Uterus (tissue), 3 donors: ENCODE measurements at regions not wholly inside any gene's neighbourhood (a gene's known extent, or its start where the extent isn't known, plus 50 kb on each side); places are given as distances from the start of the nearest gene placed in this dataset.

Experiments used
- DNase-seq, 2 donors: peaks; one replicate each; pipeline ENCODE4 v3.0.0-alpha.2; 2019 to 2020
- H3K27ac ChIP-seq, 2 donors: fragments of 200-600 bp; sonication (generic); 1 replicate in 1 of 2; 2 replicates in 1 of 2; pipeline ENCODE4 v1.5.1; 2016 to 2018
- H3K27me3 ChIP-seq, 2 donors: fragments of 200-600 bp; sonication (generic); one replicate each; pipeline ENCODE4 v1.5.1; 2018 to 2019; ENCODE audit warnings: control low read depth in 1 of 2
- H3K36me3 ChIP-seq, 2 donors: fragments of 200-600 bp; sonication (generic); one replicate each; pipeline ENCODE4 v1.5.1; 2019; ENCODE audit warnings: control low read depth in 1 of 2
- H3K4me1 ChIP-seq, 2 donors: fragments of 200-600 bp; sonication (generic); one replicate each; pipeline ENCODE4 v1.5.1; 2018 to 2019; ENCODE audit warnings: control low read depth in 1 of 2
- H3K4me3 ChIP-seq, 2 donors: fragments of 200-600 bp; sonication (generic); 1 replicate in 1 of 2; 2 replicates in 1 of 2; pipeline ENCODE4 v1.5.1; 2018 to 2019; ENCODE audit warnings: mild to moderate bottlenecking in 1 of 2
- H3K9me3 ChIP-seq, 2 donors: fragments of 200-600 bp; sonication (generic); one replicate each; pipeline ENCODE4 v1.5.1; 2019; ENCODE audit warnings: control low read depth in 1 of 2
- POLR2A ChIP-seq, 2 donors: fragments of 450-650 bp; IDR thresholded peaks; one replicate each; pipeline ENCODE4 v1.6.1; 2016; ENCODE audit warnings: antibody characterized with exemption in 2 of 2, mild to moderate bottlenecking in 1 of 2, moderate library complexity in 1 of 2
- intact Hi-C: fragments of 100-400 bp; cut with DNase I; formaldehyde crosslinking; loops from one replicate; pipeline ENCODE4 v1.15.1; 2023; ENCODE audit warnings: low total_unique reads
- TF ChIP-seq, protein P1 (sequence below), 4 experiments: fragments of 200-600 bp in 2 of 4; fragments of 450-650 bp in 2 of 4; sonication (generic) in 2 of 4; IDR thresholded peaks; one replicate each; pipeline ENCODE4 v1.5.1; 2016 to 2019; ENCODE audit warnings: antibody characterized with exemption in 4 of 4, mild to moderate bottlenecking in 2 of 4, moderate library complexity in 1 of 4
- donor health status: DM: yes; HTN: yes; CAD: no.

DNA sequence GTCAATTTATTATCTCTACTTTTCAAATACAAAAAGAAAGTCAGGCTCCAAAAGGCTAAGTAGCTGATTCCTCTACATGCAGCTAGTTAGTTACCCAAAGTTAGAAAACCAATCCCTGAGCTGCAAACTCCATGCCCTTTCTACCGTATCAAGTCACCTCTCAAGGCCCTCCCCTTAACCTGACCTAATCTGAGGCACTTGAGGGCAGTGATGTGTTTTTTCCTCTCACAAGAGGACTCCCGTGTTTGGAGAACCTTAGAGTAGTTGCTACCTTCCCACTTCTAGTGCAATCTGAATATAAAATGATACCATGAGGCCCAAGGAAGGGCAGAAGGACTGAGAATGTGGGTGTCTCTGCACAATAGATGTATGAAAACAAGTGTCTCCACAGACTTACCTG, 907.9 kb upstream of the CELF4 start:
- no peak for DNase-seq
- Histone ChIP-seq H3K9me3 (no peaks in the 10 kb centered on the region), H3K27me3 (no peaks in the 10 kb centered on the region), H3K4me1 (no peaks in the 10 kb centered on the region), H3K36me3 (no peaks in the 10 kb centered on the region), H3K4me3 (no peak overlapping the region), H3K27ac (no peak overlapping the region)
- intact Hi-C loops = no loop called here
- TF ChIP-seq, protein P1, sequence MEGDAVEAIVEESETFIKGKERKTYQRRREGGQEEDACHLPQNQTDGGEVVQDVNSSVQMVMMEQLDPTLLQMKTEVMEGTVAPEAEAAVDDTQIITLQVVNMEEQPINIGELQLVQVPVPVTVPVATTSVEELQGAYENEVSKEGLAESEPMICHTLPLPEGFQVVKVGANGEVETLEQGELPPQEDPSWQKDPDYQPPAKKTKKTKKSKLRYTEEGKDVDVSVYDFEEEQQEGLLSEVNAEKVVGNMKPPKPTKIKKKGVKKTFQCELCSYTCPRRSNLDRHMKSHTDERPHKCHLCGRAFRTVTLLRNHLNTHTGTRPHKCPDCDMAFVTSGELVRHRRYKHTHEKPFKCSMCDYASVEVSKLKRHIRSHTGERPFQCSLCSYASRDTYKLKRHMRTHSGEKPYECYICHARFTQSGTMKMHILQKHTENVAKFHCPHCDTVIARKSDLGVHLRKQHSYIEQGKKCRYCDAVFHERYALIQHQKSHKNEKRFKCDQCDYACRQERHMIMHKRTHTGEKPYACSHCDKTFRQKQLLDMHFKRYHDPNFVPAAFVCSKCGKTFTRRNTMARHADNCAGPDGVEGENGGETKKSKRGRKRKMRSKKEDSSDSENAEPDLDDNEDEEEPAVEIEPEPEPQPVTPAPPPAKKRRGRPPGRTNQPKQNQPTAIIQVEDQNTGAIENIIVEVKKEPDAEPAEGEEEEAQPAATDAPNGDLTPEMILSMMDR (IDR thresholded peaks at IDR 0.05) = no peak
- no peak for TF ChIP-seq POLR2A (IDR thresholded peaks at IDR 0.05)

DNA sequence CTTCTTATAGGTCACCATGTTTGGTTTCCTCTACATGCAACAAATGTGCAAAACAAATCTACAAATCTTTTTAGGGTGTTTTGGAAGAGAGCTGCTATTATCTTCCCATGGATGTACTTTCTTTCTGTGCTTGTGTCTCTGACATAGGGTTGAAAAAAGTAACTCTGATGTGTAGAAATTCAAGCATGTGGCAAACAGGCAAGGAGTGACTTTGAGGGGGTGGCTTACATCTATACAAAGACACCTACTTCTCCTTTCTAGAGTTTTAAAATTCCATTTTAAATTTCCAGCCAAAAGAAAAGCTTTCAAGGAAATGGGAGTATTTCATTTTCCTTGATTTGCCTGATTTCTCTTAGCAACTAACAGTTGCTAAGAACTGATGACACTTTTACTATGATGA, 904.8 kb upstream of the CELF4 start:
- intact Hi-C loops = no loop called here
- H3K27me3 ChIP-seq = no peaks in the 10 kb centered on the region
- H3K4me1 ChIP-seq = no peaks in the 10 kb centered on the region
- no peak overlapping the region for H3K27ac ChIP-seq
- H3K9me3 ChIP-seq = no peaks in the 10 kb centered on the region
- no peak for DNase-seq
- TF ChIP-seq, protein P1 (IDR thresholded peaks at IDR 0.05) = no peak
- TF ChIP-seq POLR2A (IDR thresholded peaks at IDR 0.05) = no peak
- H3K36me3 ChIP-seq = no peaks in the 10 kb centered on the region
- no peak overlapping the region for H3K4me3 ChIP-seq

DNA sequence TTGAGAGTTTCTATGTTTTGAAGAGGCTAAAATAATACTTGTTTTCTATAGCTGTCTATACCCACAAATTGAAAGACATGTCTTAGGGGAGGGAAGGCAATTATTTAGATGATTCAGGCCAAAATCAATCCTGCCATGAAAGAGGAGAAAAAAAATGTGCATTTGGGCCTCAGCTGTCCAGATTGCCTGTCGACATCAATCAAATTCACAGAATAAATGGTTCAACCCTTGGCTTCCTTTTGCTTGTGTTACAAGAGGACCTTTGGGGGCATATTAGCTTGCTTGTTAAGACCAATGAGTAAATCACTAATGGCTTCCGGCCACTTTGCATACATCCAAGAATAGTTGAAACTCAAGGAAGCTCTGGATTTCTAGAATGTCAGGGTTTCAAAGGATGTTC, 900.8 kb upstream of the CELF4 start:
- no peak for DNase-seq
- H3K27me3 ChIP-seq = no peaks in the 10 kb centered on the region
- H3K4me1 ChIP-seq = no peaks in the 10 kb centered on the region
- H3K36me3 ChIP-seq = no peaks in the 10 kb centered on the region
- no peaks in the 10 kb centered on the region for H3K9me3 ChIP-seq
- no peak overlapping the region for H3K4me3 ChIP-seq
- intact Hi-C loops = no loop called here
- TF ChIP-seq, protein P1 (IDR thresholded peaks at IDR 0.05) = no peak
- no peak for TF ChIP-seq POLR2A (IDR thresholded peaks at IDR 0.05)
- no peak overlapping the region for H3K27ac ChIP-seq

- Histone ChIP-seq H3K9me3 (no peaks in the 10 kb centered on the region), H3K27me3 (no peaks in the 10 kb centered on the region), H3K4me3 (no peak overlapping the region), H3K4me1 (no peaks in the 10 kb centered on the region), H3K36me3 (no peaks in the 10 kb centered on the region), H3K27ac (no peak overlapping the region)
- intact Hi-C loops = no loop called here
- DNase-seq = no peak
- no peak for TF ChIP-seq POLR2A (IDR thresholded peaks at IDR 0.05)
- TF ChIP-seq, protein P1 (IDR thresholded peaks at IDR 0.05) = no peak
These were observed 898.4 kb upstream of the CELF4 start for GRCh38 chr18:38464024-38464423.

DNA sequence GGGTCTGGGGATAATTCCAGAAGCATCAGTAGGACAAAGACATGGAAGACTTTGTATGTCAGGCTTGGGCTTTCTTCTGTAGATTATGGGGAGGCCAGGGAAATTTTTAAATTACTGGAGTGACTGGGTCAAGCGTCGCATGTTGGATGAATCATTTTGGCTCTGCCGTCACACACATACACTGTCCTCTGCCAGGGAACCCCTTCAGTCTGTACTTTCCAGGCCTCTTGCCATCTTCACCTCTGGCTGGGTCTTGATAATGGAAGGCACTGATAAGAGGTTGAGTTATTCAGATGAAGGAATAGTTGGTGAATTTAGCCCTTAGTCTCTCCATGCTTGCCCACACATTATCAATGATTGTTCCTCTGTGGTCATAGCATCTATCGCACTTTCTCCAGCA, 895.1 kb upstream of the CELF4 start:
- Histone ChIP-seq H3K9me3 (no peaks in the 10 kb centered on the region), H3K4me1 (no peaks in the 10 kb centered on the region), H3K4me3 (no peak overlapping the region), H3K27ac (no peak overlapping the region), H3K36me3 (no peaks in the 10 kb centered on the region), H3K27me3 (no peaks in the 10 kb centered on the region)
- intact Hi-C loops = no loop called here
- no peak for TF ChIP-seq POLR2A (IDR thresholded peaks at IDR 0.05)
- TF ChIP-seq, protein P1 (IDR thresholded peaks at IDR 0.05) = no peak
- no peak for DNase-seq
